ENCODE measurements at regions not wholly inside any gene's neighbourhood (a gene's known extent, or its start where the extent isn't known, plus 50 kb on each side); places are given as distances from the start of the nearest gene placed in this dataset.

- no peak overlapping the region for H3K4me3 Mint-ChIP-seq
- H3K4me3 ChIP-seq (ENCODE audit: low read depth, low read length), result no peak overlapping the region
- ATAC-seq (ENCODE audit: low read depth in 2 of 2) (no peak), DNase-seq (no peak)
- H3K27me3 Mint-ChIP-seq, result no peaks in the 10 kb centered on the region
- H3K9me3 Mint-ChIP-seq, result peaks cover 0 to 14% (median 3%) of the 10 kb centered on the region in 7 donors
- H3K4me1 Mint-ChIP-seq, result no peaks in the 10 kb centered on the region
- H3K4me1 ChIP-seq (ENCODE audit: control insufficient read depth, insufficient read depth, low read length, poor library complexity, severe bottlenecking), result no peaks in the 10 kb centered on the region
- no peak overlapping the region for H3K27ac ChIP-seq (ENCODE audit: insufficient read depth, low read length, poor library complexity, severe bottlenecking)
- H3K36me3 Mint-ChIP-seq, result no peaks in the 10 kb centered on the region
- H3K27me3 ChIP-seq (ENCODE audit: control insufficient read depth, insufficient read depth, low read length), result no peaks in the 10 kb centered on the region
- H3K27ac Mint-ChIP-seq, result no peak overlapping the region
- H3K36me3 ChIP-seq (ENCODE audit: control insufficient read depth, insufficient read depth, low read length), result no peaks in the 10 kb centered on the region
- no peaks in the 10 kb centered on the region for H3K9me3 ChIP-seq (ENCODE audit: control insufficient read depth in 2 of 2, low read length in 2 of 2)
These were observed 399.8 kb upstream of the EPHA7 start for GRCh38 chr6:93819189-93819588.

GRCh38 chr6:93817937-93818336, 398.6 kb upstream of the EPHA7 start:
- Histone ChIP-seq H3K36me3 (ENCODE audit: control insufficient read depth, insufficient read depth, low read length) (no peaks in the 10 kb centered on the region), H3K27ac (ENCODE audit: insufficient read depth, low read length, poor library complexity, severe bottlenecking) (no peak overlapping the region), H3K4me1 (ENCODE audit: control insufficient read depth, insufficient read depth, low read length, poor library complexity, severe bottlenecking) (no peaks in the 10 kb centered on the region), H3K4me3 (ENCODE audit: low read depth, low read length) (no peak overlapping the region), H3K9me3 (ENCODE audit: control insufficient read depth in 2 of 2, low read length in 2 of 2) (no peaks in the 10 kb centered on the region), H3K27me3 (ENCODE audit: control insufficient read depth, insufficient read depth, low read length) (no peaks in the 10 kb centered on the region)
- ATAC-seq (ENCODE audit: low read depth in 2 of 2) (no peak), DNase-seq (no peak)
- H3K4me1 Mint-ChIP-seq, result no peaks in the 10 kb centered on the region
- no peak overlapping the region for H3K27ac Mint-ChIP-seq
- H3K36me3 Mint-ChIP-seq, result no peaks in the 10 kb centered on the region
- H3K4me3 Mint-ChIP-seq, result no peak overlapping the region
- H3K27me3 Mint-ChIP-seq, result no peaks in the 10 kb centered on the region
- peaks cover 0 to 11% (median 3%) of the 10 kb centered on the region in 7 donors for H3K9me3 Mint-ChIP-seq

DNA sequence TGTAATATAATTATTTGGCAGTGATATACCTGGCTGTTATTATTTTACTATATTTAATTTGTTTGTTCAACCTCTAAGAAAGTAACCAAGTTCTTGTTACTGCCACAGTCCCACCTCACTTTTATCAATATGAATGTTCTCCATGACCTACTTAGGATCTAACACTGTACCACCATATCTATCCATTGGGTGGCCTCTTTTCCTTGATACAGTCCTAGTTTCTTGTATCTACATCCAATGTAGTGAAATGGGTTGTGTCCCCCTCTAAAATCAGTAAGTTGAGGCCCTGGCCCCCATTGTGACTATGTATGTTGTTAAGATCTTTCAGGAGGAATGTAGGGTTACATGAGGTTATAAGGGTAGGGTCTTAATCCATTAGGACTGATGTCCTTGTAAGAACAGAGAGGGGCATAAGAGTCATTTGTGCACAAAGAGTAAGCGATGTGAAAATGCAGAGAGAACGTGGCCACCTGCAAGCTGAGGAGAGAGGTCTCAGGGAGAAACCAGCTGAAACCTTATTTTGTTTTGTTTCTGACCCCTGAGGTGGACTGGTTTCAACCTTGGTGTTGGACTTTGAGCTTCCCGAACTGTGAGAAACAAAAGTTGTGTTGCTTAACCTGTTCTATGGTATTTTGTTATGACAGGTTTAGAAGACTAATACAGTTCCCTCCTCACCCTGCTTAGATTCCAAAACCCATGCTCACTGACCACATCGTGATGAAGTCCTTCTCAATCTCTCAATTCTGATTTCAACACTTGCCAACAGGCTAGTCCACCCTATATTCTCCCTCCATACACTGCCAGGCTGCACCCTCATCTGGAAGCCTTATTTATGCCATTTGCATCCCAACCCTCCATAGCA, 387.3 kb upstream of the EPHA7 start:
- no peaks in the 10 kb centered on the region for H3K36me3 Mint-ChIP-seq

GRCh38 chr6:93801101-93801847, 381.9 kb upstream of the EPHA7 start:
- Histone ChIP-seq H3K9me3 (ENCODE audit: control insufficient read depth in 2 of 2, low read length in 2 of 2) (no peaks in the 10 kb centered on the region), H3K4me3 (ENCODE audit: low read depth, low read length) (no peak overlapping the region), H3K36me3 (ENCODE audit: control insufficient read depth, insufficient read depth, low read length) (no peaks in the 10 kb centered on the region), H3K4me1 (ENCODE audit: control insufficient read depth, insufficient read depth, low read length, poor library complexity, severe bottlenecking) (no peaks in the 10 kb centered on the region), H3K27me3 (ENCODE audit: control insufficient read depth, insufficient read depth, low read length) (no peaks in the 10 kb centered on the region), H3K27ac (ENCODE audit: insufficient read depth, low read length, poor library complexity, severe bottlenecking) (no peak overlapping the region)
- no peak for ATAC-seq (ENCODE audit: low read depth in 2 of 2)
- no peak overlapping the region for H3K27ac Mint-ChIP-seq
- no peak overlapping the region for H3K4me3 Mint-ChIP-seq
- no peaks in the 10 kb centered on the region for H3K36me3 Mint-ChIP-seq
- DNase-seq, result no peak
- H3K9me3 Mint-ChIP-seq, result peaks cover 0 to 7% (median 5%) of the 10 kb centered on the region in 7 donors
- H3K27me3 Mint-ChIP-seq, result no peaks in the 10 kb centered on the region
- no peaks in the 10 kb centered on the region for H3K4me1 Mint-ChIP-seq

More for the DNA sequence above, 387.3 kb upstream of the EPHA7 start:
- Histone ChIP-seq H3K27me3 (ENCODE audit: control insufficient read depth, insufficient read depth, low read length) (no peaks in the 10 kb centered on the region), H3K36me3 (ENCODE audit: control insufficient read depth, insufficient read depth, low read length) (no peaks in the 10 kb centered on the region), H3K4me1 (ENCODE audit: control insufficient read depth, insufficient read depth, low read length, poor library complexity, severe bottlenecking) (no peaks in the 10 kb centered on the region), H3K9me3 (ENCODE audit: control insufficient read depth in 2 of 2, low read length in 2 of 2) (no peaks in the 10 kb centered on the region), H3K27ac (ENCODE audit: insufficient read depth, low read length, poor library complexity, severe bottlenecking) (no peak overlapping the region), H3K4me3 (ENCODE audit: low read depth, low read length) (no peak overlapping the region)
- no peak for DNase-seq
- no peak for ATAC-seq (ENCODE audit: low read depth in 2 of 2)
- Mint-ChIP-seq H3K9me3 (peaks cover 0 to 16% (median 4%) of the 10 kb centered on the region in 7 donors), H3K4me1 (no peaks in the 10 kb centered on the region), H3K4me3 (no peak overlapping the region), H3K27ac (no peak overlapping the region), H3K27me3 (no peaks in the 10 kb centered on the region)

DNA sequence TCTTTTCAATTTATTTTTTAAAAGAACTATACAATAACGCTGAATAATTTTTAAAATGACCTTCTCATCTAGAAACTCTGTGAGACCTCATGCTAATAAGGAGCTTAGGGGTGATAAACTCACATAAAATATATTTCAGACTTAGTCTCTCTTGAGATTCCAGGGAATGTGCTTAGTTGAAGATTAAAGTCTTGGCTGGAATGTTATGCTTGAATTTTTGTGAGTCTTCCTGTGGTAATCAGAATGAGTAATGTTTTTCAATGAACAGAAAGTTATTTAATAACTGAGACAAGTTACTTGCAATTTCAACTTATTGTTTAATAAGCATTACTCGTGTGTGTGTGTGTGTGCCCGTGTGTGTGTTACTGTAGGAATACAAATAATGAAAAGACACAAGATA, 379.9 kb upstream of the EPHA7 start:
- Mint-ChIP-seq H3K27me3 (no peaks in the 10 kb centered on the region), H3K4me1 (no peaks in the 10 kb centered on the region), H3K36me3 (no peaks in the 10 kb centered on the region), H3K27ac (no peak overlapping the region), H3K4me3 (no peak overlapping the region), H3K9me3 (peaks cover 0 to 9% (median 5%) of the 10 kb centered on the region in 7 donors)
- no peaks in the 10 kb centered on the region for H3K9me3 ChIP-seq (ENCODE audit: control insufficient read depth in 2 of 2, low read length in 2 of 2)
- ATAC-seq (ENCODE audit: low read depth in 2 of 2) (no peak), DNase-seq (no peak)
- H3K27me3 ChIP-seq (ENCODE audit: control insufficient read depth, insufficient read depth, low read length), result no peaks in the 10 kb centered on the region
- H3K27ac ChIP-seq (ENCODE audit: insufficient read depth, low read length, poor library complexity, severe bottlenecking), result no peak overlapping the region
- H3K4me1 ChIP-seq (ENCODE audit: control insufficient read depth, insufficient read depth, low read length, poor library complexity, severe bottlenecking), result no peaks in the 10 kb centered on the region
- H3K4me3 ChIP-seq (ENCODE audit: low read depth, low read length), result no peak overlapping the region
- H3K36me3 ChIP-seq (ENCODE audit: control insufficient read depth, insufficient read depth, low read length), result no peaks in the 10 kb centered on the region

GRCh38 chr6:93794166-93794565, 374.8 kb upstream of the EPHA7 start:
- H3K27me3 Mint-ChIP-seq, result no peaks in the 10 kb centered on the region
- no peaks in the 10 kb centered on the region for H3K4me1 Mint-ChIP-seq
- H3K27ac Mint-ChIP-seq, result no peak overlapping the region

GRCh38 chr6:93792746-93793145, 373.4 kb upstream of the EPHA7 start:
- Mint-ChIP-seq H3K27ac (no peak overlapping the region), H3K9me3 (peaks cover 0 to 15% (median 5%) of the 10 kb centered on the region in 7 donors), H3K4me1 (no peaks in the 10 kb centered on the region), H3K36me3 (no peaks in the 10 kb centered on the region), H3K4me3 (no peak overlapping the region), H3K27me3 (no peaks in the 10 kb centered on the region)
- DNase-seq, result no peak
- Histone ChIP-seq H3K4me3 (ENCODE audit: low read depth, low read length) (no peak overlapping the region), H3K27ac (ENCODE audit: insufficient read depth, low read length, poor library complexity, severe bottlenecking) (no peak overlapping the region), H3K27me3 (ENCODE audit: control insufficient read depth, insufficient read depth, low read length) (no peaks in the 10 kb centered on the region), H3K4me1 (ENCODE audit: control insufficient read depth, insufficient read depth, low read length, poor library complexity, severe bottlenecking) (no peaks in the 10 kb centered on the region), H3K9me3 (ENCODE audit: control insufficient read depth in 2 of 2, low read length in 2 of 2) (no peaks in the 10 kb centered on the region), H3K36me3 (ENCODE audit: control insufficient read depth, insufficient read depth, low read length) (no peaks in the 10 kb centered on the region)
- ATAC-seq (ENCODE audit: low read depth in 2 of 2), result no peak

More at GRCh38 chr6:93794166-93794565, 374.8 kb upstream of the EPHA7 start:
- H3K27me3 ChIP-seq (ENCODE audit: control insufficient read depth, insufficient read depth, low read length), result no peaks in the 10 kb centered on the region
- no peak overlapping the region for H3K27ac ChIP-seq (ENCODE audit: insufficient read depth, low read length, poor library complexity, severe bottlenecking)
- no peak for ATAC-seq (ENCODE audit: low read depth in 2 of 2)
- H3K4me1 ChIP-seq (ENCODE audit: control insufficient read depth, insufficient read depth, low read length, poor library complexity, severe bottlenecking), result no peaks in the 10 kb centered on the region
- DNase-seq, result no peak
- no peaks in the 10 kb centered on the region for H3K9me3 ChIP-seq (ENCODE audit: control insufficient read depth in 2 of 2, low read length in 2 of 2)
- H3K36me3 Mint-ChIP-seq, result no peaks in the 10 kb centered on the region
- H3K9me3 Mint-ChIP-seq, result peaks cover 0 to 11% (median 5%) of the 10 kb centered on the region in 7 donors
- no peak overlapping the region for H3K4me3 ChIP-seq (ENCODE audit: low read depth, low read length)
- no peaks in the 10 kb centered on the region for H3K36me3 ChIP-seq (ENCODE audit: control insufficient read depth, insufficient read depth, low read length)
- H3K4me3 Mint-ChIP-seq, result no peak overlapping the region
